ENCODE measurements at regions not wholly inside any gene's neighbourhood (a gene's known extent, or its start where the extent isn't known, plus 50 kb on each side); places are given as distances from the start of the nearest gene placed in this dataset.

GRCh38 chr9:81150016-81150625, 539.2 kb downstream of the TLE1 start:
- no peak for TF ChIP-seq CTCF (IDR thresholded peaks at IDR 0.05; ENCODE audit: control extremely low read depth, extremely low read depth, low read depth, missing control alignments)
- DNase-seq (ENCODE audit: extremely low spot score) = no peak
- CTCF ChIA-PET = interaction anchor here (0.9 to 1.0 kb wide), 2 partner anchors 10 to 12 kb away, joined by 3 to 4 read pairs; no protein-coding TSS in a partner anchor
- POLR2A ChIA-PET = no interaction called here

GRCh38 chr9:81146684-81147337, 542.5 kb downstream of the TLE1 start:
- no peak for DNase-seq (ENCODE audit: extremely low spot score)
- POLR2A ChIA-PET = no interaction called here

GRCh38 chr9:81146241-81146640, 543.1 kb downstream of the TLE1 start:
- POLR2A ChIA-PET = no interaction called here
- TF ChIP-seq CTCF (IDR thresholded peaks at IDR 0.05; ENCODE audit: control extremely low read depth, extremely low read depth, low read depth, missing control alignments) = no peak
- no peak for DNase-seq (ENCODE audit: extremely low spot score)
- CTCF ChIA-PET = no interaction called here

More at GRCh38 chr9:81146684-81147337, 542.5 kb downstream of the TLE1 start:
- TF ChIP-seq CTCF (IDR thresholded peaks at IDR 0.05; ENCODE audit: control extremely low read depth, extremely low read depth, low read depth, missing control alignments) = no peak
- CTCF ChIA-PET = no interaction called here

- CTCF ChIA-PET = interaction anchor here (0.9 kb wide), 1 partner anchor 10 kb away, joined by 3 read pairs; no protein-coding TSS in a partner anchor
- no peak for DNase-seq (ENCODE audit: extremely low spot score)
- POLR2A ChIA-PET = no interaction called here
- TF ChIP-seq CTCF (IDR thresholded peaks at IDR 0.05; ENCODE audit: control extremely low read depth, extremely low read depth, low read depth, missing control alignments) = no peak
Measured at GRCh38 chr9:81145331-81145963, 543.9 kb downstream of the TLE1 start.

- ChIA-PET CTCF (interaction anchor here (0.8 kb wide), 1 partner anchor 20 kb away, joined by 3 read pairs; no protein-coding TSS in a partner anchor), POLR2A (interaction anchor here (0.6 kb wide), 1 partner anchor 633 kb away, joined by 8 read pairs; no protein-coding TSS in a partner anchor)
- no peak for DNase-seq (ENCODE audit: extremely low spot score)
- no peak for TF ChIP-seq CTCF (IDR thresholded peaks at IDR 0.05; ENCODE audit: control extremely low read depth, extremely low read depth, low read depth, missing control alignments)
Measured at GRCh38 chr9:81141961-81142360, 547.4 kb downstream of the TLE1 start.

- CTCF ChIA-PET = interaction anchor here (0.8 kb wide), 1 partner anchor 12 kb away, joined by 3 read pairs; no protein-coding TSS in a partner anchor
- POLR2A ChIA-PET = no interaction called here
- no peak for DNase-seq (ENCODE audit: extremely low spot score)
Measured at GRCh38 chr9:81137976-81138568, 551.3 kb downstream of the TLE1 start.

More at GRCh38 chr9:81137976-81138568, 551.3 kb downstream of the TLE1 start:
- TF ChIP-seq CTCF (IDR thresholded peaks at IDR 0.05; ENCODE audit: control extremely low read depth, extremely low read depth, low read depth, missing control alignments) = no peak

Data from GM10248 (cell line).